ENCODE measurements at regions not wholly inside any gene's neighbourhood (a gene's known extent, or its start where the extent isn't known, plus 50 kb on each side); places are given as distances from the start of the nearest gene placed in this dataset.

- TF ChIP-seq CTCF (IDR thresholded peaks at IDR 0.05; ENCODE audit: low read depth, low read length), result no peak
- no peak for TF ChIP-seq EZH2phosphoT487 (IDR thresholded peaks at IDR 0.05; ENCODE audit: low read depth)
- H3K9ac ChIP-seq (ENCODE audit: low read length), result no peak overlapping the region
- H2AFZ ChIP-seq (ENCODE audit: low read depth, low read length), result no peak overlapping the region
- H3K36me3 ChIP-seq (replicated peaks; ENCODE audit: low read depth, low read length), result peaks cover 4% of the 10 kb centered on the region
- no peaks in the 10 kb centered on the region for H4K20me1 ChIP-seq (ENCODE audit: insufficient read depth, low read length)
- H3K4me1 ChIP-seq (ENCODE audit: low read length), result peaks cover 29% of the 10 kb centered on the region
- H3K79me2 ChIP-seq (ENCODE audit: low read length), result no peaks in the 10 kb centered on the region
- no peaks in the 10 kb centered on the region for H3K27me3 ChIP-seq (ENCODE audit: low read depth, low read length)
- no peak overlapping the region for H3K4me2 ChIP-seq (ENCODE audit: low read length)
- no peak overlapping the region for H3K4me3 ChIP-seq (ENCODE audit: low read length)
- peaks cover 17% of the 10 kb centered on the region; the same call in 1 of the 2 replicates for H3K9me3 ChIP-seq (ENCODE audit: insufficient read depth, low read length)
- H3K27ac ChIP-seq (ENCODE audit: low read length), result no peak overlapping the region
Measured at GRCh38 chr2:14543284-14543683, 89.2 kb upstream of the LRATD1 start.

GRCh38 chr2:14544247-14544646 is 88.3 kb upstream of the LRATD1 start:
- Histone ChIP-seq H3K27me3 (ENCODE audit: low read depth, low read length) (no peaks in the 10 kb centered on the region), H3K4me3 (ENCODE audit: low read length) (no peak overlapping the region), H2AFZ (ENCODE audit: low read depth, low read length) (no peak overlapping the region; the same call in 1 of the 2 replicates), H3K4me2 (ENCODE audit: low read length) (no peak overlapping the region), H3K27ac (ENCODE audit: low read length) (no peak overlapping the region), H3K36me3 (replicated peaks; ENCODE audit: low read depth, low read length) (peaks cover 4% of the 10 kb centered on the region), H3K4me1 (ENCODE audit: low read length) (peaks cover 20% of the 10 kb centered on the region), H4K20me1 (ENCODE audit: insufficient read depth, low read length) (no peaks in the 10 kb centered on the region), H3K79me2 (ENCODE audit: low read length) (no peaks in the 10 kb centered on the region), H3K9me3 (ENCODE audit: insufficient read depth, low read length) (peaks cover 17% of the 10 kb centered on the region; the same call in 1 of the 2 replicates), H3K9ac (ENCODE audit: low read length) (no peak overlapping the region)
- no peak for TF ChIP-seq CTCF (IDR thresholded peaks at IDR 0.05; ENCODE audit: low read depth, low read length)

GRCh38 chr2:14547830-14548229 is 84.7 kb upstream of the LRATD1 start:
- H2AFZ ChIP-seq (ENCODE audit: low read depth, low read length), result no peak overlapping the region
- peaks cover 4% of the 10 kb centered on the region for H3K36me3 ChIP-seq (replicated peaks; ENCODE audit: low read depth, low read length)
- H4K20me1 ChIP-seq (ENCODE audit: insufficient read depth, low read length), result no peaks in the 10 kb centered on the region
- peaks cover 17% of the 10 kb centered on the region; the same call in 1 of the 2 replicates for H3K9me3 ChIP-seq (ENCODE audit: insufficient read depth, low read length)
- H3K9ac ChIP-seq (ENCODE audit: low read length), result no peak overlapping the region
- TF ChIP-seq CTCF (IDR thresholded peaks at IDR 0.05; ENCODE audit: low read depth, low read length) (no peak), EZH2phosphoT487 (IDR thresholded peaks at IDR 0.05; ENCODE audit: low read depth) (no peak)
- H3K4me2 ChIP-seq (ENCODE audit: low read length), result no peak overlapping the region
- peaks cover 8% of the 10 kb centered on the region for H3K4me1 ChIP-seq (ENCODE audit: low read length)
- no peak overlapping the region for H3K4me3 ChIP-seq (ENCODE audit: low read length)
- H3K79me2 ChIP-seq (ENCODE audit: low read length), result no peaks in the 10 kb centered on the region
- H3K27me3 ChIP-seq (ENCODE audit: low read depth, low read length), result no peaks in the 10 kb centered on the region
- no peak overlapping the region for H3K27ac ChIP-seq (ENCODE audit: low read length)

- Histone ChIP-seq H3K27ac (ENCODE audit: low read length) (no peak overlapping the region), H3K36me3 (replicated peaks; ENCODE audit: low read depth, low read length) (no peaks in the 10 kb centered on the region), H2AFZ (ENCODE audit: low read depth, low read length) (no peak overlapping the region), H4K20me1 (ENCODE audit: insufficient read depth, low read length) (no peaks in the 10 kb centered on the region), H3K4me2 (ENCODE audit: low read length) (no peak overlapping the region), H3K4me1 (ENCODE audit: low read length) (no peaks in the 10 kb centered on the region), H3K79me2 (ENCODE audit: low read length) (no peaks in the 10 kb centered on the region), H3K27me3 (ENCODE audit: low read depth, low read length) (no peaks in the 10 kb centered on the region), H3K4me3 (ENCODE audit: low read length) (no peak overlapping the region), H3K9ac (ENCODE audit: low read length) (no peak overlapping the region), H3K9me3 (ENCODE audit: insufficient read depth, low read length) (no peaks in the 10 kb centered on the region)
- TF ChIP-seq EZH2phosphoT487 (IDR thresholded peaks at IDR 0.05; ENCODE audit: low read depth) (no peak), CTCF (IDR thresholded peaks at IDR 0.05; ENCODE audit: low read depth, low read length) (no peak)
Measured at GRCh38 chr2:14550658-14551057, 81.9 kb upstream of the LRATD1 start.

All from OCI-LY3 (cell line).